ENCODE measurements at regions not wholly inside any gene's neighbourhood (a gene's known extent, or its start where the extent isn't known, plus 50 kb on each side); places are given as distances from the start of the nearest gene placed in this dataset.
"Not testable (repeated sequence)": the region's sequence is repeated elsewhere in the genome, so short reads cannot be mapped to it uniquely, and the experiment has no call there.

- H3K4me2 ChIP-seq (ENCODE audit: insufficient read depth, low read length); H3K36me3 ChIP-seq (ENCODE audit: control insufficient read depth in 2 of 2, extremely low read depth in 1 of 2, insufficient read depth in 2 of 2, low read length in 2 of 2); H3K4me3 ChIP-seq (replicated peaks in 1 of 3; ENCODE audit: insufficient read depth in 1 of 3, low read depth in 1 of 3, low read length in 3 of 3); H3K9me3 ChIP-seq (replicated peaks; ENCODE audit: control insufficient read depth, insufficient read depth, low read length); H3K4me1 ChIP-seq (ENCODE audit: control insufficient read depth, extremely low read depth, insufficient read depth, low read length); POLR2A ChIA-PET; H3K79me2 ChIP-seq (ENCODE audit: control insufficient read depth, insufficient read depth, low read length); intact Hi-C loops (cut with micrococcal nuclease); DNase-seq (ENCODE audit: low read depth, low spot score); H3K9me1 ChIP-seq (replicated peaks; ENCODE audit: control insufficient read depth, extremely low read depth, insufficient read depth, low read length); FAIRE-seq; dilution Hi-C loops (cut with MboI; ENCODE audit: extremely low pct_ligation_motif_present, low sequenced_read_pairs); H3K9ac ChIP-seq (replicated peaks; ENCODE audit: extremely low read depth, insufficient read depth, low read length); H2AFZ ChIP-seq (ENCODE audit: low read depth, low read length); BruUV-seq (replicated peaks); H3K27ac ChIP-seq (ENCODE audit: insufficient read depth, low read depth, low read length); H4K20me1 ChIP-seq (replicated peaks; ENCODE audit: control insufficient read depth, extremely low read depth, insufficient read depth, low read length): not testable (repeated sequence)
- peaks cover 10 to 13% of the 10 kb centered on the region in 2 experiments for H3K27me3 ChIP-seq (ENCODE audit: control insufficient read depth in 2 of 2, insufficient read depth in 2 of 2, low read length in 2 of 2)
- CTCF ChIA-PET, result interaction anchor here (1.8 kb wide), 1 partner anchor 61 kb away, joined by 6 read pairs; no protein-coding TSS in a partner anchor
Measured at GRCh38 chr6:79806661-79807060, 140.7 kb downstream of the ELOVL4 start.

GRCh38 chr6:79804732-79805131 lies 142.6 kb downstream of the ELOVL4 start:
- H3K4me1 ChIP-seq (ENCODE audit: control insufficient read depth, extremely low read depth, insufficient read depth, low read length), result no peaks in the 10 kb centered on the region
- no peak overlapping the region for H3K27ac ChIP-seq (ENCODE audit: insufficient read depth, low read depth, low read length)
- no peak overlapping the region for H3K9ac ChIP-seq (replicated peaks; ENCODE audit: extremely low read depth, insufficient read depth, low read length)
- peaks cover 5 to 8% of the 10 kb centered on the region in 2 experiments for H3K27me3 ChIP-seq (ENCODE audit: control insufficient read depth in 2 of 2, insufficient read depth in 2 of 2, low read length in 2 of 2)
- no peaks in the 10 kb centered on the region for H3K9me3 ChIP-seq (replicated peaks; ENCODE audit: control insufficient read depth, insufficient read depth, low read length)
- dilution Hi-C loops (cut with MboI; ENCODE audit: extremely low pct_ligation_motif_present, low sequenced_read_pairs) (no loop called here), intact Hi-C loops (cut with micrococcal nuclease) (no loop called here)
- CTCF ChIA-PET, result no interaction called here
- H3K9me1 ChIP-seq (replicated peaks; ENCODE audit: control insufficient read depth, extremely low read depth, insufficient read depth, low read length), result no peaks in the 10 kb centered on the region
- TF ChIP-seq POLR2A (IDR thresholded peaks at IDR 0.05; ENCODE audit: low read depth, low read length) (no peak), JUN (IDR thresholded peaks at IDR 0.05; ENCODE audit: borderline replicate concordance, insufficient read depth, insufficient read length, low read depth) (no peak), MYC (IDR thresholded peaks at IDR 0.05; ENCODE audit: low read depth, low read length) (no peak), POLR2AphosphoS5 (IDR thresholded peaks at IDR 0.05; ENCODE audit: insufficient read depth, low read depth, low read length) (no peak), EZH2 (IDR thresholded peaks at IDR 0.05; ENCODE audit: borderline replicate concordance, low read depth, low read length, severe bottlenecking) (no peak), FOS (IDR thresholded peaks at IDR 0.05; ENCODE audit: borderline replicate concordance, insufficient read depth, low read length) (no peak), GATA2 (IDR thresholded peaks at IDR 0.05; ENCODE audit: insufficient read depth, insufficient read length, low read depth, low read length) (no peak)
- TF ChIP-seq, protein P1, sequence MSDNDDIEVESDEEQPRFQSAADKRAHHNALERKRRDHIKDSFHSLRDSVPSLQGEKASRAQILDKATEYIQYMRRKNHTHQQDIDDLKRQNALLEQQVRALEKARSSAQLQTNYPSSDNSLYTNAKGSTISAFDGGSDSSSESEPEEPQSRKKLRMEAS (IDR thresholded peaks at IDR 0.05; ENCODE audit: insufficient read depth, insufficient read length), result no peak
- TF ChIP-seq, protein P2, sequence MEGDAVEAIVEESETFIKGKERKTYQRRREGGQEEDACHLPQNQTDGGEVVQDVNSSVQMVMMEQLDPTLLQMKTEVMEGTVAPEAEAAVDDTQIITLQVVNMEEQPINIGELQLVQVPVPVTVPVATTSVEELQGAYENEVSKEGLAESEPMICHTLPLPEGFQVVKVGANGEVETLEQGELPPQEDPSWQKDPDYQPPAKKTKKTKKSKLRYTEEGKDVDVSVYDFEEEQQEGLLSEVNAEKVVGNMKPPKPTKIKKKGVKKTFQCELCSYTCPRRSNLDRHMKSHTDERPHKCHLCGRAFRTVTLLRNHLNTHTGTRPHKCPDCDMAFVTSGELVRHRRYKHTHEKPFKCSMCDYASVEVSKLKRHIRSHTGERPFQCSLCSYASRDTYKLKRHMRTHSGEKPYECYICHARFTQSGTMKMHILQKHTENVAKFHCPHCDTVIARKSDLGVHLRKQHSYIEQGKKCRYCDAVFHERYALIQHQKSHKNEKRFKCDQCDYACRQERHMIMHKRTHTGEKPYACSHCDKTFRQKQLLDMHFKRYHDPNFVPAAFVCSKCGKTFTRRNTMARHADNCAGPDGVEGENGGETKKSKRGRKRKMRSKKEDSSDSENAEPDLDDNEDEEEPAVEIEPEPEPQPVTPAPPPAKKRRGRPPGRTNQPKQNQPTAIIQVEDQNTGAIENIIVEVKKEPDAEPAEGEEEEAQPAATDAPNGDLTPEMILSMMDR (IDR thresholded peaks at IDR 0.05; ENCODE audit: extremely low read depth in 1 of 2, insufficient read depth in 1 of 2, low read depth in 1 of 2, low read length in 2 of 2), result no peak
- no peak overlapping the region for H2AFZ ChIP-seq (ENCODE audit: low read depth, low read length)
- POLR2A ChIA-PET, result no interaction called here
- DNase-seq (ENCODE audit: low read depth, low spot score) (no peak), FAIRE-seq (no peak)
- H3K79me2 ChIP-seq (ENCODE audit: control insufficient read depth, insufficient read depth, low read length), result no peaks in the 10 kb centered on the region
- H3K4me2 ChIP-seq (ENCODE audit: insufficient read depth, low read length), result no peak overlapping the region
- H4K20me1 ChIP-seq (replicated peaks; ENCODE audit: control insufficient read depth, extremely low read depth, insufficient read depth, low read length), result no peaks in the 10 kb centered on the region
- H3K36me3 ChIP-seq (ENCODE audit: control insufficient read depth in 2 of 2, extremely low read depth in 1 of 2, insufficient read depth in 2 of 2, low read length in 2 of 2), result no peaks in the 10 kb centered on the region
- no peak overlapping the region for H3K4me3 ChIP-seq (replicated peaks in 1 of 3; ENCODE audit: insufficient read depth in 1 of 3, low read depth in 1 of 3, low read length in 3 of 3)
- BruUV-seq (replicated peaks), result no TSS peak

Measured in endothelial cell of umbilical vein (primary cell).